ENCODE measurements at regions not wholly inside any gene's neighbourhood (a gene's known extent, or its start where the extent isn't known, plus 50 kb on each side); places are given as distances from the start of the nearest gene placed in this dataset.

DNA sequence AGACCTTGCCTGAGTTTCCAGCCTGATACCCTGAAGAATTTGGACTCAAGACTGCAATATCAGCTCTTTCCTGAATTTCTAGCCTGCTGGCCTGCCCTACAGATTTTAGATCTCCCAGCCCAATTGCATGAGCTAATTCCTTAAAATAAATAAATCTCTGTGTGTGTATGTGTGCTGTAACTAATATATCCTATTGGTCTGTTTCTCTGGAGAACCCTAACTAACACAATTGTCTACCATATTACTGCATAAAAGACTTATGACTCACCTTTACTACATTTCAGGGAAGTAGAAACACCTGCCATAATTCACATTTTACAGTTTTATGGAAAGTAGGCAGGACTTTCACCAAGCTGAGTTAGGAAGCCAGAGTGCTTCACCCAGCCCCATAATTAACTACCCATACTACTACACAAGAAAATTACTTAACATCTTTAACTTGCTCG, 90.7 kb upstream of the BEND6 start:
- TF ChIP-seq, protein P1, sequence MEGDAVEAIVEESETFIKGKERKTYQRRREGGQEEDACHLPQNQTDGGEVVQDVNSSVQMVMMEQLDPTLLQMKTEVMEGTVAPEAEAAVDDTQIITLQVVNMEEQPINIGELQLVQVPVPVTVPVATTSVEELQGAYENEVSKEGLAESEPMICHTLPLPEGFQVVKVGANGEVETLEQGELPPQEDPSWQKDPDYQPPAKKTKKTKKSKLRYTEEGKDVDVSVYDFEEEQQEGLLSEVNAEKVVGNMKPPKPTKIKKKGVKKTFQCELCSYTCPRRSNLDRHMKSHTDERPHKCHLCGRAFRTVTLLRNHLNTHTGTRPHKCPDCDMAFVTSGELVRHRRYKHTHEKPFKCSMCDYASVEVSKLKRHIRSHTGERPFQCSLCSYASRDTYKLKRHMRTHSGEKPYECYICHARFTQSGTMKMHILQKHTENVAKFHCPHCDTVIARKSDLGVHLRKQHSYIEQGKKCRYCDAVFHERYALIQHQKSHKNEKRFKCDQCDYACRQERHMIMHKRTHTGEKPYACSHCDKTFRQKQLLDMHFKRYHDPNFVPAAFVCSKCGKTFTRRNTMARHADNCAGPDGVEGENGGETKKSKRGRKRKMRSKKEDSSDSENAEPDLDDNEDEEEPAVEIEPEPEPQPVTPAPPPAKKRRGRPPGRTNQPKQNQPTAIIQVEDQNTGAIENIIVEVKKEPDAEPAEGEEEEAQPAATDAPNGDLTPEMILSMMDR (IDR thresholded peaks at IDR 0.05; ENCODE audit: low read depth, low read length), result no peak
- H3K4me3 ChIP-seq (ENCODE audit: low read depth, low read length), result no peak overlapping the region

DNA sequence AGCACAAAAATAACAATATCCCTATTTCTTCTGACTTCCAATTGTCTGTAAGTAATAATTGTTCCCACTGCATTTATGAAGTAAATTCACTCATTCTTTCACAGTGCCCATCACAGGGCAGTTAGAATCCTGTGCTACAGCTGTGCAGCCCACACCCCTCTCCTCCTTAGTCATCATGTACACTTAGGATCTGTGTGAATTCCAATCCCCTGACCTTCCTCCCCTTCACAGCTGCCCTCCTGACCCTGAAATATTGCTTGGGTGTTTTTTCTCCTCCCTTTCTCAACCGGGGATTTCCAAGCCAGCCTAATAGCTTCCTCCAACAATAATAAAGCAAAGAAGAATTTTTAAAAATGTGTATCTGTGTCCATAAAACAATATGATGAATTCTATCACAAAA, 91.5 kb upstream of the BEND6 start:
- TF ChIP-seq, protein P1 (IDR thresholded peaks at IDR 0.05; ENCODE audit: low read depth, low read length), result no peak
- H3K4me3 ChIP-seq (ENCODE audit: low read depth, low read length), result no peak overlapping the region

DNA sequence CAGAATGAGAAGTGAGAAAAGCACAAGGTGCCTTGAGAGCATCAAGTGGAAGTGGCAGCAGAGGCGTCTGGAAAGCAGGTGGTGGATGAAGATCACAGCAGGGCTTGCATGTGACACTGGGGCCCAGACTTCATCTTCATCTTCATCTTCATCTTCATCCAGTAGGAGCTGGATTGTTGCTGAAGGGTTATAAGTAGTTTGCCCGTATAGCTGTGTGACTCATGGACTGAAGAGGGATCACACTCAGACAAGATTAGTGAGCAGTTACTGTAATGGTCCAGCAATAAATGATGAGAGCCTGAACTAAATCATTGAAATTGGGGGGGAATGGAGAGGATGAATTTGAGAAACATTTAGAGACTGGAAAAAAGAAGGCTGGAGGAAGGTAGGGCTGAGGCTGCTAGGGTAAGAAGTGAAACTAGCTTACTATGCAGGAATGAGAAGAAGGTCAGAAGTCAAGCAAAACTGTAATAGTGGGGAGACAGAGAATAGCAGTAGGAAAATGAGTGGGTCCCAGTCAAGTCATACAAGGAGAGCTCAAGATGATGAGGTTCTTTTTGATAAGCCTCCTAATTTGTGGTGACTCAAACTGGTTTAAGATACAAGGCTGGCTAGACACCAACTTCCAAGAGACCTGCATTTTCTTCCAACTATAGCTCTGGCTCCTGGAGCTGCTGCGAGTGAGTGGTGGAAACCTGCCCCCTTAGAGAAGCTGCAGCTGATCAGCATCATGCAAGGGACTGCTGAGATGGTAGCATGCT, 92.3 kb upstream of the BEND6 start:
- no peak overlapping the region for H3K4me3 ChIP-seq (ENCODE audit: low read depth, low read length)
- TF ChIP-seq, protein P1 (IDR thresholded peaks at IDR 0.05; ENCODE audit: low read depth, low read length), result no peak

DNA sequence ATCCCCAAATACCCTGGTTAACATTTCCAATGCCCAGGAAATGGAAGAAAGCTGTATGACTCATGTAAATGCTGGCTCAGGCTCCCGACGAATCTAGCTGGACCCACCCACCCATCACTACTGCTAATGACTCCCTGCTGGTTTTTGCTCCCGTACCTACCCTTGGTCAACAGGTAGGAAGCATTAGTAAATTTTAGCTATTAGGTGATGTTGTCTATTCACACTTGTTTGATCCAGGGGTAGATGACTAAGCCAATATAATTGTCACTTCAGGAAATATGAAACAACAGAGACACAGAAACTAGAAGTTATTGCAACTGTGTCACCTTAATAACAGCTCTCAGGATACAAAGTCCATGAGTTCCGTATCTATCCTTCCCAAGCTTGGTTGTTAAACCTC, 94.4 kb upstream of the BEND6 start:
- TF ChIP-seq, protein P1 (IDR thresholded peaks at IDR 0.05; ENCODE audit: low read depth, low read length), result no peak

DNA sequence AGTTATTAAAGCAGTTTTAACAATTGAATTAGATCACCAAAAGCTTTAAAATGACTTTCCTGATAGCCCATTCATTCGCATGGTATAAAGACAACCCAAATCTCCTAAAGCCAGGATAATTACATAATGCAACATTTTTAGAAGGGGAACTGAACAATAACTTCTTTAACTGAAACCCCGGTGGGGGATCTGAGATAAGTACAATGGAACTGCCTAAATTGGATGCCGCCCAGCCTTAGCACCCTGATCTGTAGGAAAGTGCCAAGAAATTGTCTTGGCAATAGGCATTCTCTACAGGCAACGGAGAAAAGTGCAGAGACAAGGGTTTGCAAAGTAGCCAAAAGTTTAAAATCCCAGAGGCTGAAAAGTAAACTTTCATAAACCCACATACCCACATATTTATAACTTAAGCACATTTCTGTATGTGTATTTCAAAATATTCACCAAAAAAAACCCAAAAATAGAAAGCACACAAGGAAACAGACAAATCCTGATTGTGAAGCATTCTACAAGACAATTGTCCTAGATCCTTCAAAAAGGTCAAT, 98.8 kb upstream of the BEND6 start:
- no peak overlapping the region for H3K4me3 ChIP-seq (ENCODE audit: low read depth, low read length)
- TF ChIP-seq, protein P1 (IDR thresholded peaks at IDR 0.05; ENCODE audit: low read depth, low read length), result no peak

More for the DNA sequence above, 94.4 kb upstream of the BEND6 start:
- no peak overlapping the region for H3K4me3 ChIP-seq (ENCODE audit: low read depth, low read length)

DNA sequence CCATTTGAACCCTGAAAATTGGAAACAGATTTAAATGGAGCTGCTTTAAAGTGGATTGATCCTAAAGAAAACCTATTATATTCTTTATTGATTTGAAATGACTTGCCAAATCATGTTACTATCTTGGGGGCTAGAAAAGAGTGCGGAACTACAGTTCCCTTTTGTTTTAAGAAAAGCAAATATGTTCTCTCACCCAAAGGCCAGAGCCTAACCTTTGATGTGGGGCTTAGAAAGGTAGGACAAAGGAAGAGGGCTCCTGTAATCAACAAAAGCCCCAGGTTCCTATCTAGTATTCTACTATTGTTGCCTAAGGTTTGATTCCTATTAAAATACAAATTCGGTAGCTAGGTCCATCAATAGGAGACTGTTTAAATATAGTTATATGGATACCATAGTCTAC, 100.8 kb upstream of the BEND6 start:
- no peak overlapping the region for H3K4me3 ChIP-seq (ENCODE audit: low read depth, low read length)
- TF ChIP-seq, protein P1 (IDR thresholded peaks at IDR 0.05; ENCODE audit: low read depth, low read length), result no peak

DNA sequence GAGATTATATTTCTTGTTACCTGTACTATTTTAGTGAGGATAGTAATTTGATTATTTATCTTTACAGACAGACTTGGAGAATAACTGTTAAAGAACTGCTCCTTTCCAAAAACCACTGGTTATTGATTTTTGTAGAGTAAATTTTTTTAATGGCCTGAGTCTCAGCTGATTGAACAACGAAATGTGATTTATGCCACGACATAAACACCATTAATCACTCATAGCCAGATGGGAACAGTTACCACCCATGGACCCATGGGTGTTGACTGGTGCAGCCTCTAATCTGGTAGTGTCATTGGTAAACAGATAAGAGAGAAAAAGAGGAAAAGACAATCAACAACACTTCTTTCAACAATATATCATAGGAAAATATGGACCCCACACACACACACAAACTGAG, 101.4 kb upstream of the BEND6 start:
- no peak overlapping the region for H3K4me3 ChIP-seq (ENCODE audit: low read depth, low read length)
- TF ChIP-seq, protein P1 (IDR thresholded peaks at IDR 0.05; ENCODE audit: low read depth, low read length), result no peak

Data from WI38 (cell line).